SK-N-SH (cell line): ENCODE measurements at regions not wholly inside any gene's neighbourhood (a gene's known extent, or its start where the extent isn't known, plus 50 kb on each side); places are given as distances from the start of the nearest gene placed in this dataset.

Experiments used
- EP300 ChIP-seq, 2 experiments: IDR thresholded peaks; 2 replicates each; pipeline versions ENCODE4 v1.4.0 to v1.6.1; 2012; ENCODE audit warnings: borderline replicate concordance in 1 of 2, low read depth in 1 of 2, low read length in 1 of 2
- EZH2phosphoT487 ChIP-seq: fragments of 200-600 bp; sonication (generic); IDR thresholded peaks from 2 replicates; pipeline ENCODE4 v1.6.1; 2017; ENCODE audit warnings: low read depth, mixed run types, mild to moderate bottlenecking, antibody characterized with exemption, moderate library complexity, borderline replicate concordance
- FOXM1 ChIP-seq: IDR thresholded peaks from 2 replicates; pipeline ENCODE4 v1.4.0; 2012; ENCODE audit warnings: low read depth, mild to moderate bottlenecking
- GATA2 ChIP-seq: sonication (generic); formaldehyde crosslinking; IDR thresholded peaks from 2 replicates; pipeline ENCODE4 v1.5.0; 2020; ENCODE audit warnings: mild to moderate bottlenecking, missing genetic modification reagents
- IRF3 ChIP-seq: fragments of 150-350 bp; IDR thresholded peaks from 2 replicates; pipeline ENCODE4 v1.6.1; 2016; ENCODE audit warnings: mild to moderate bottlenecking, low read depth, low read length
- POLR2AphosphoS5 ChIP-seq: IDR thresholded peaks from 2 replicates; pipeline ENCODE4 v1.6.1; 2012; ENCODE audit warnings: low read depth, low read length
- RAD21 ChIP-seq: IDR thresholded peaks from 2 replicates; pipeline ENCODE4 v1.6.1; 2012; ENCODE audit warnings: mild to moderate bottlenecking, low read length
- RCOR1 ChIP-seq: fragments of 150-350 bp; IDR thresholded peaks from 2 replicates; pipeline ENCODE4 v1.6.1; 2017; ENCODE audit warnings: antibody characterized with exemption, low read length
- TAF1 ChIP-seq: IDR thresholded peaks from 2 replicates; pipeline ENCODE4 v1.6.1; 2012; ENCODE audit warnings: low read depth, mild to moderate bottlenecking, low read length, moderate library complexity, borderline replicate concordance
- TEAD4 ChIP-seq: IDR thresholded peaks from 2 replicates; pipeline ENCODE4 v1.4.0; 2012; ENCODE audit warnings: mild to moderate bottlenecking, borderline replicate concordance; ENCODE audit not compliant: insufficient read depth
- USF1 ChIP-seq: IDR thresholded peaks from 2 replicates; pipeline ENCODE4 v1.4.0; 2012; ENCODE audit warnings: low read depth, borderline replicate concordance
- YY1 ChIP-seq: IDR thresholded peaks from 2 replicates; pipeline ENCODE4 v1.4.0; 2012; ENCODE audit warnings: low read depth, mild to moderate bottlenecking
- TF ChIP-seq, protein P1 (sequence below): IDR thresholded peaks from 2 replicates; pipeline ENCODE4 v1.4.0; 2012; ENCODE audit warnings: low read depth
- TF ChIP-seq, protein P2 (sequence below): fragments of 200-600 bp; sonication (generic); IDR thresholded peaks from 2 replicates; pipeline ENCODE4 v1.6.1; 2017; ENCODE audit warnings: antibody characterized with exemption, mild to moderate bottlenecking, moderate library complexity

DNA sequence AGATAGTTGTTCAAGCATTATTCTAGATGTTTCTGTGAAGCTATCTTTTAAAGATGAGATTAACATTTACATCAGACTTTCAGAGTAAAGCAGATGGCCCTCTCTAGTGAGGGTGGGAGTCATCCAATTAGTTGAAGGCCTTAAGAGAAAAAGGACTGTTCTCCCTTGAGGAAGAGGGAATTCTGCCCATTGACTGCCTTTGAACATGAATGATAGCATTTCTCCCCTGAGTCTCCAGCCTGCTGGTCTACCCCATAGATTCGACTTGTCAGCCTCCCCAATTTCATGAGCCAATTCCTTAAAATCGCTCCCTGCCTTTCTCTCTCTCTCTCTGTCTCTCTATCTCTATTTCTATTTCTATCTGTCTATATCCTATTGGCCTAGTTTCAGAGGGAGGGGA, 115.5 kb downstream of the EBLN2 start:
- TF ChIP-seq POLR2AphosphoS5 (no peak), YY1 (no peak), TEAD4 (no peak), GATA2 (CRISPR knock-in tag) (no peak), FOXM1 (no peak), TAF1 (no peak), IRF3 (no peak), RAD21 (no peak), USF1 (no peak), EZH2phosphoT487 (no peak), RCOR1 (no peak), EP300 (IDR thresholded peaks at IDR 0.05; ENCODE audit: borderline replicate concordance in 1 of 2, low read depth in 1 of 2, low read length in 1 of 2) (no peak)
- TF ChIP-seq, protein P1, sequence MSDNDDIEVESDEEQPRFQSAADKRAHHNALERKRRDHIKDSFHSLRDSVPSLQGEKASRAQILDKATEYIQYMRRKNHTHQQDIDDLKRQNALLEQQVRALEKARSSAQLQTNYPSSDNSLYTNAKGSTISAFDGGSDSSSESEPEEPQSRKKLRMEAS, result no peak
- TF ChIP-seq, protein P2, sequence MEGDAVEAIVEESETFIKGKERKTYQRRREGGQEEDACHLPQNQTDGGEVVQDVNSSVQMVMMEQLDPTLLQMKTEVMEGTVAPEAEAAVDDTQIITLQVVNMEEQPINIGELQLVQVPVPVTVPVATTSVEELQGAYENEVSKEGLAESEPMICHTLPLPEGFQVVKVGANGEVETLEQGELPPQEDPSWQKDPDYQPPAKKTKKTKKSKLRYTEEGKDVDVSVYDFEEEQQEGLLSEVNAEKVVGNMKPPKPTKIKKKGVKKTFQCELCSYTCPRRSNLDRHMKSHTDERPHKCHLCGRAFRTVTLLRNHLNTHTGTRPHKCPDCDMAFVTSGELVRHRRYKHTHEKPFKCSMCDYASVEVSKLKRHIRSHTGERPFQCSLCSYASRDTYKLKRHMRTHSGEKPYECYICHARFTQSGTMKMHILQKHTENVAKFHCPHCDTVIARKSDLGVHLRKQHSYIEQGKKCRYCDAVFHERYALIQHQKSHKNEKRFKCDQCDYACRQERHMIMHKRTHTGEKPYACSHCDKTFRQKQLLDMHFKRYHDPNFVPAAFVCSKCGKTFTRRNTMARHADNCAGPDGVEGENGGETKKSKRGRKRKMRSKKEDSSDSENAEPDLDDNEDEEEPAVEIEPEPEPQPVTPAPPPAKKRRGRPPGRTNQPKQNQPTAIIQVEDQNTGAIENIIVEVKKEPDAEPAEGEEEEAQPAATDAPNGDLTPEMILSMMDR, result no peak
